ENCODE measurements at regions not wholly inside any gene's neighbourhood (a gene's known extent, or its start where the extent isn't known, plus 50 kb on each side); places are given as distances from the start of the nearest gene placed in this dataset.

- Histone ChIP-seq H3K4me3 (ENCODE audit: low read length) (no peak overlapping the region), H3K27ac (ENCODE audit: low read length) (no peak overlapping the region), H3K9me3 (ENCODE audit: control insufficient read depth, insufficient read depth, low read length) (no peaks in the 10 kb centered on the region), H3K27me3 (ENCODE audit: control insufficient read depth, insufficient read depth, low read length) (no peaks in the 10 kb centered on the region), H3K4me1 (ENCODE audit: control insufficient read depth, insufficient read depth, low read length) (no peaks in the 10 kb centered on the region), H3K36me3 (ENCODE audit: control insufficient read depth, insufficient read depth, low read length) (no peaks in the 10 kb centered on the region)
- DNase-seq (no peak), ATAC-seq (no peak)
- TF ChIP-seq, protein P1, sequence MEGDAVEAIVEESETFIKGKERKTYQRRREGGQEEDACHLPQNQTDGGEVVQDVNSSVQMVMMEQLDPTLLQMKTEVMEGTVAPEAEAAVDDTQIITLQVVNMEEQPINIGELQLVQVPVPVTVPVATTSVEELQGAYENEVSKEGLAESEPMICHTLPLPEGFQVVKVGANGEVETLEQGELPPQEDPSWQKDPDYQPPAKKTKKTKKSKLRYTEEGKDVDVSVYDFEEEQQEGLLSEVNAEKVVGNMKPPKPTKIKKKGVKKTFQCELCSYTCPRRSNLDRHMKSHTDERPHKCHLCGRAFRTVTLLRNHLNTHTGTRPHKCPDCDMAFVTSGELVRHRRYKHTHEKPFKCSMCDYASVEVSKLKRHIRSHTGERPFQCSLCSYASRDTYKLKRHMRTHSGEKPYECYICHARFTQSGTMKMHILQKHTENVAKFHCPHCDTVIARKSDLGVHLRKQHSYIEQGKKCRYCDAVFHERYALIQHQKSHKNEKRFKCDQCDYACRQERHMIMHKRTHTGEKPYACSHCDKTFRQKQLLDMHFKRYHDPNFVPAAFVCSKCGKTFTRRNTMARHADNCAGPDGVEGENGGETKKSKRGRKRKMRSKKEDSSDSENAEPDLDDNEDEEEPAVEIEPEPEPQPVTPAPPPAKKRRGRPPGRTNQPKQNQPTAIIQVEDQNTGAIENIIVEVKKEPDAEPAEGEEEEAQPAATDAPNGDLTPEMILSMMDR (IDR thresholded peaks at IDR 0.05), result no peak
- Mint-ChIP-seq H3K4me3 (no peak overlapping the region), H3K9me3 (no peaks in the 10 kb centered on the region), H3K27ac (no peak overlapping the region), H3K36me3 (no peaks in the 10 kb centered on the region), H3K4me1 (no peaks in the 10 kb centered on the region), H3K27me3 (ENCODE audit: low read depth in 2 of 2) (peaks cover 7% of the 10 kb centered on the region in 2 donors)
- intact Hi-C loops (cut with micrococcal nuclease), result no loop called here
- 94% methylated on average over 2 of the region's 2 CpGs for WGBS (ENCODE audit: insufficient coverage)
These were observed 164.5 kb downstream of the FHIP1A start for GRCh38 chr4:151573474-151573873.

DNA sequence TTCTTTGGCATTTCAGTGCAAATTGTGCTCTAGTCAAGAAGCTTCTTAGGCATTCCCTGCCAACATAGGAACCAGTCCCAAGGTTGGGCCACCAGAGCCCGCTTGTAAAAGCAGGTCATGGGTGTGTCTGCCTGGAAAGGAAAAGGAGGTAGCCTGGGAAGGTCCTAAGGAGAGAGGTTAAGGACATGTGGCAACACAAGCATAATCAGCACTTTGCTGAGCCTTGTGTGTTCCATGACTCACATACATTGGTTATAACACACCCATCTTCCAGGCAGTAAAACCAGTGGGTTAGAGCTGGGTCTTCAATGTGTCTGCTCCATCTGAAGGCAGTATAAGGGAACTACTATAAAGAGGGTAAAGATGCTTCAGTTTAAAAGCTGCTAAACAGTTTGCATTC, 165.0 kb downstream of the FHIP1A start:
- Histone ChIP-seq H3K27me3 (ENCODE audit: control insufficient read depth, insufficient read depth, low read length) (no peaks in the 10 kb centered on the region), H3K4me3 (ENCODE audit: low read length) (no peak overlapping the region), H3K36me3 (ENCODE audit: control insufficient read depth, insufficient read depth, low read length) (no peaks in the 10 kb centered on the region), H3K9me3 (ENCODE audit: control insufficient read depth, insufficient read depth, low read length) (no peaks in the 10 kb centered on the region), H3K4me1 (ENCODE audit: control insufficient read depth, insufficient read depth, low read length) (no peaks in the 10 kb centered on the region), H3K27ac (ENCODE audit: low read length) (no peak overlapping the region)
- TF ChIP-seq, protein P1 (IDR thresholded peaks at IDR 0.05), result no peak
- H3K36me3 Mint-ChIP-seq, result no peaks in the 10 kb centered on the region
- DNase-seq (no peak), ATAC-seq (no peak)
- no peaks in the 10 kb centered on the region for H3K4me1 Mint-ChIP-seq
- peaks cover 2 to 3% of the 10 kb centered on the region in 2 donors for H3K27me3 Mint-ChIP-seq (ENCODE audit: low read depth in 2 of 2)
- no peak overlapping the region for H3K4me3 Mint-ChIP-seq
- 88% methylated on average over 1 of the region's 1 CpG for WGBS (ENCODE audit: insufficient coverage)
- H3K27ac Mint-ChIP-seq, result no peak overlapping the region
- intact Hi-C loops (cut with micrococcal nuclease), result no loop called here
- H3K9me3 Mint-ChIP-seq, result no peaks in the 10 kb centered on the region

DNA sequence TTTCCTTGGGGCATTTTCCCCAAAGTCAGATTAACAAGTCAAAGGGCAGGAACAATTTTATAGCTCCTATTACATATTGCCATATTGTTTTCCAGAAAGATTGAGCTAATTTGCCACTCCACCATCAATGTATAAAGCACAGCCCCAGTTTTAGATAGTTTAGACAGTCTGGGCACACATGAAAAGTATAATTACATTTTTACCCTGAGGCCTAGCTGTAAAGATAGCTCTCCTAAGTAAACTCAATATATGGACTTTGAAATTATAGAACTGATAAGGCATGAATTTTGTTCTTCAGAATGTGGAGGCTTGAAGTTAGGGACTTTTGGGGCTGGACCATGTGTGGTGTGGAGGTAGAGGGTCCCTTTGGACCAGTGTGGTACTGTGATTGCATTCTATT, 166.0 kb downstream of the FHIP1A start:
- intact Hi-C loops (cut with micrococcal nuclease), result no loop called here
- Histone ChIP-seq H3K27me3 (ENCODE audit: control insufficient read depth, insufficient read depth, low read length) (no peaks in the 10 kb centered on the region), H3K4me1 (ENCODE audit: control insufficient read depth, insufficient read depth, low read length) (no peaks in the 10 kb centered on the region), H3K9me3 (ENCODE audit: control insufficient read depth, insufficient read depth, low read length) (no peaks in the 10 kb centered on the region), H3K36me3 (ENCODE audit: control insufficient read depth, insufficient read depth, low read length) (no peaks in the 10 kb centered on the region), H3K27ac (ENCODE audit: low read length) (no peak overlapping the region), H3K4me3 (ENCODE audit: low read length) (no peak overlapping the region)
- DNase-seq (no peak), ATAC-seq (no peak)
- Mint-ChIP-seq H3K9me3 (no peaks in the 10 kb centered on the region), H3K36me3 (no peaks in the 10 kb centered on the region), H3K4me3 (no peak overlapping the region), H3K27ac (no peak overlapping the region), H3K27me3 (ENCODE audit: low read depth in 2 of 2) (peaks cover 0 to 2% of the 10 kb centered on the region in 2 donors), H3K4me1 (no peaks in the 10 kb centered on the region)
- TF ChIP-seq, protein P1 (IDR thresholded peaks at IDR 0.05), result no peak

DNA sequence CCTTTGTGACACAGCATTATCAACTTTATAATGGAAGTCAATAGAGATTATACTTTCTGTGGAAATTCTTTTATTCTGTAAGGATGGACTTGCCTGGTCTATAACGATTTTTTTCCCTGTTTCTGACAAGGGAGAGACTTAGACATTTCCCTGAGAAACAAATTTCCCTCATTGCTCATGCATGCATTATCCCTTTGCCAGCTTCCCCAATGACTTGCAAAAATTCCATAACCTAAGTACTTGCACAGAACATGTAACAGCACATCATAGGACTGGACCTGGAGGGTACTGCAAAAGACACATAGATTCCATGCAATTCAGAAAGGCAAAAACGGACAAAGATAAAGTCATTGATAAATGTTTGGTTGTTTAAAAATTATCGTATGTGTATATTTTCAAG, 166.7 kb downstream of the FHIP1A start:
- Histone ChIP-seq H3K9me3 (ENCODE audit: control insufficient read depth, insufficient read depth, low read length) (no peaks in the 10 kb centered on the region), H3K4me3 (ENCODE audit: low read length) (no peak overlapping the region), H3K36me3 (ENCODE audit: control insufficient read depth, insufficient read depth, low read length) (no peaks in the 10 kb centered on the region), H3K27me3 (ENCODE audit: control insufficient read depth, insufficient read depth, low read length) (no peaks in the 10 kb centered on the region), H3K27ac (ENCODE audit: low read length) (no peak overlapping the region), H3K4me1 (ENCODE audit: control insufficient read depth, insufficient read depth, low read length) (no peaks in the 10 kb centered on the region)
- WGBS (ENCODE audit: insufficient coverage), result 80% methylated on average over 3 of the region's 3 CpGs
- Mint-ChIP-seq H3K27me3 (ENCODE audit: low read depth in 2 of 2) (no peaks in the 10 kb centered on the region), H3K9me3 (no peaks in the 10 kb centered on the region), H3K4me3 (no peak overlapping the region), H3K27ac (no peak overlapping the region), H3K4me1 (no peaks in the 10 kb centered on the region), H3K36me3 (no peaks in the 10 kb centered on the region)
- DNase-seq (no peak), ATAC-seq (no peak)
- intact Hi-C loops (cut with micrococcal nuclease), result no loop called here
- TF ChIP-seq, protein P1 (IDR thresholded peaks at IDR 0.05), result no peak

Measured in natural killer cell (primary cell).